B cell (primary cell): ENCODE measurements at regions not wholly inside any gene's neighbourhood (a gene's known extent, or its start where the extent isn't known, plus 50 kb on each side); places are given as distances from the start of the nearest gene placed in this dataset.
"Not testable (repeated sequence)": the region's sequence is repeated elsewhere in the genome, so short reads cannot be mapped to it uniquely, and the experiment has no call there.

Source experiments
- ATAC-seq: fragments of 200-7000 bp; cut with Tn5 transposase; one replicate; pipeline ENCODE4 v1.10.0; 2021; ENCODE audit warnings: low read depth, mild to moderate bottlenecking, moderate number of reproducible peaks, moderate library complexity
- CTCF ChIA-PET: fragments of 350-600 bp; sonication (Branson Sonifier 250); formaldehyde crosslinking; loops from one replicate; lab custom pipeline; 2021; ENCODE audit warnings: antibody characterized with exemption, inconsistent platforms; lab: Charles Lee
- POLR2A ChIA-PET: fragments of 350-600 bp; sonication (Branson Sonifier 250); formaldehyde crosslinking; loops from one replicate; lab custom pipeline; 2021; ENCODE audit warnings: antibody characterized with exemption; lab: Charles Lee
- DNase-seq: peaks from one replicate; pipeline ENCODE4 v3.0.0; 2013
- H2AFZ ChIP-seq: 2 replicates; pipeline ENCODE4 v1.6.1; 2012; ENCODE audit warnings: mild to moderate bottlenecking, low read depth, low read length; ENCODE audit not compliant: insufficient read depth, poor library complexity, severe bottlenecking
- H3K27ac ChIP-seq, 2 donors: 1 replicate in 1 of 2; 2 replicates in 1 of 2; pipeline ENCODE4 v1.5.1; 2012 to 2013; ENCODE audit warnings: low read length in 2 of 2, mild to moderate bottlenecking in 2 of 2, moderate library complexity in 1 of 2
- H3K27me3 ChIP-seq, 4 experiments: fragments of 200-600 bp in 1 of 4; sonication (generic) in 1 of 4; replicated peaks in 1 of 4; 1 replicate in 2 of 4; 2 replicates in 2 of 4; pipeline versions ENCODE4 v1.6.1 to v1.7.0; 2013 to 2016; ENCODE audit warnings: low read length in 3 of 4, mild to moderate bottlenecking in 2 of 4, mixed read lengths in 1 of 4, moderate library complexity in 1 of 4; ENCODE audit not compliant: insufficient read depth in 4 of 4, control insufficient read depth in 3 of 4; ENCODE audit errors: control extremely low read depth in 1 of 4
- H3K36me3 ChIP-seq, 2 experiments: replicated peaks in 1 of 2; 1 replicate in 1 of 2; 2 replicates in 1 of 2; pipeline versions ENCODE4 v1.6.1 to v1.7.1; 2013; ENCODE audit warnings: low read length in 1 of 2; ENCODE audit not compliant: insufficient read depth in 2 of 2, control insufficient read depth in 1 of 2; ENCODE audit errors: control extremely low read depth in 1 of 2, extremely low read depth in 1 of 2
- H3K4me1 ChIP-seq, 2 donors: fragments of 200-600 bp in 1 of 2; sonication (generic) in 1 of 2; 1 replicate in 1 of 2; 2 replicates in 1 of 2; pipeline versions ENCODE4 v1.5.1 to v1.6.1; 2013 to 2017; ENCODE audit warnings: low read length in 2 of 2; ENCODE audit not compliant: control insufficient read depth in 2 of 2, insufficient read depth in 2 of 2
- H3K4me2 ChIP-seq: replicated peaks from 2 replicates; pipeline ENCODE3; 2012; ENCODE audit warnings: mild to moderate bottlenecking, low read depth, low read length; ENCODE audit not compliant: poor library complexity, severe bottlenecking
- H3K4me3 ChIP-seq, 5 experiments: fragments of 200-600 bp in 1 of 5; sonication (generic) in 1 of 5; 1 replicate in 3 of 5; 2 replicates in 2 of 5; pipeline versions ENCODE4 v1.5.1 to v1.7.0; 2011 to 2016; ENCODE audit warnings: low read length in 4 of 5, mild to moderate bottlenecking in 4 of 5, low read depth in 2 of 5, control low read depth in 1 of 5, moderate library complexity in 1 of 5; ENCODE audit not compliant: insufficient read depth in 1 of 5; ENCODE audit errors: control extremely low read depth in 1 of 5, extremely low read depth in 1 of 5
- H3K79me2 ChIP-seq: fragments of 200-600 bp; sonication (generic); one replicate; pipeline ENCODE4 v1.6.0; 2016; ENCODE audit warnings: low read length; ENCODE audit not compliant: control insufficient read depth, insufficient read depth
- H3K9ac ChIP-seq: fragments of 200-600 bp; sonication (generic); 2 replicates; pipeline ENCODE4 v1.6.1; 2017; ENCODE audit warnings: mild to moderate bottlenecking, low read length, moderate library complexity
- H3K9me3 ChIP-seq, 3 donors: one replicate each; pipeline versions ENCODE4 v1.6.1 to v1.7.1; 2013; ENCODE audit warnings: low read length in 2 of 3; ENCODE audit not compliant: control insufficient read depth in 2 of 3, insufficient read depth in 1 of 3; ENCODE audit errors: control extremely low read depth in 1 of 3
- H4K20me1 ChIP-seq: 2 replicates; pipeline ENCODE4 v1.6.0; 2012; ENCODE audit warnings: mild to moderate bottlenecking, low read length; ENCODE audit not compliant: insufficient read depth, control insufficient read depth, poor library complexity, severe bottlenecking
- H3K27ac Mint-ChIP-seq: one replicate; pipeline ENCODE4 v1.8.0; 2021; ENCODE audit warnings: mixed read lengths
- H3K27me3 Mint-ChIP-seq: one replicate; pipeline ENCODE4 v1.8.0; 2021; ENCODE audit warnings: mixed read lengths
- H3K4me1 Mint-ChIP-seq: one replicate; pipeline ENCODE4 v1.8.0; 2021; ENCODE audit warnings: mixed read lengths
- H3K4me3 Mint-ChIP-seq: one replicate; pipeline ENCODE4 v1.8.0; 2021; ENCODE audit warnings: mixed read lengths
- H3K9me3 Mint-ChIP-seq: one replicate; pipeline ENCODE4 v1.8.0; 2022; ENCODE audit warnings: mixed read lengths; ENCODE audit not compliant: insufficient read depth
- CTCF ChIP-seq: fragments of 200-600 bp; IDR thresholded peaks from one replicate; pipeline ENCODE4 v1.8.0; 2022; ENCODE audit warnings: antibody characterized with exemption, mild to moderate bottlenecking
- EZH2 ChIP-seq: IDR thresholded peaks from 2 replicates; pipeline ENCODE4 v1.6.1; 2012; ENCODE audit warnings: borderline replicate concordance, low read depth, mild to moderate bottlenecking, moderate library complexity, low read length; ENCODE audit not compliant: insufficient read depth, poor library complexity, severe bottlenecking
- WGBS: methylation state at CpG from one replicate; pipeline ENCODE4 v1.1.5; 2013; ENCODE audit warnings: missing lambda C conversion rate; ENCODE audit not compliant: insufficient coverage; 5-methylcytosine and 5-hydroxymethylcytosine counted together
- intact Hi-C: fragments of 100-400 bp; cut with micrococcal nuclease; formaldehyde crosslinking; loops from one replicate; pipeline ENCODE4 v1.10.0; 2022

- no CpG with 5 or more reads among the region's 2 CpGs for WGBS
- ATAC-seq: no peak
Measured at GRCh38 chrX:42366181-42366580, 411.8 kb downstream of the PPP1R2C start.

GRCh38 chrX:42362219-42362618, 415.7 kb downstream of the PPP1R2C start:
- H3K9ac ChIP-seq: no peak overlapping the region
- no CpG with 5 or more reads among the region's 1 CpG for WGBS
- H3K27ac ChIP-seq: no peak overlapping the region
- Mint-ChIP-seq H3K27me3 (no peaks in the 10 kb centered on the region), H3K27ac (no peak overlapping the region), H3K4me1 (no peaks in the 10 kb centered on the region), H3K4me3 (no peak overlapping the region), H3K9me3 (no peaks in the 10 kb centered on the region)
- ChIA-PET CTCF (no interaction called here), POLR2A (no interaction called here)
- ATAC-seq (no peak), DNase-seq (no peak)
- no peak overlapping the region for H2AFZ ChIP-seq
- intact Hi-C loops: no loop called here
- TF ChIP-seq CTCF (no peak), EZH2 (no peak)
- H3K4me3 ChIP-seq: no peak overlapping the region
- H4K20me1 ChIP-seq: no peaks in the 10 kb centered on the region
- no peaks in the 10 kb centered on the region for H3K36me3 ChIP-seq
- H3K4me2 ChIP-seq: no peak overlapping the region
- no peaks in the 10 kb centered on the region for H3K4me1 ChIP-seq
- H3K9me3 ChIP-seq: no peaks in the 10 kb centered on the region
- no peaks in the 10 kb centered on the region for H3K79me2 ChIP-seq
- no peaks in the 10 kb centered on the region for H3K27me3 ChIP-seq

More at GRCh38 chrX:42366181-42366580, 411.8 kb downstream of the PPP1R2C start:
- no peaks in the 10 kb centered on the region for H4K20me1 ChIP-seq
- H3K27me3 ChIP-seq: no peaks in the 10 kb centered on the region
- H3K9me3 ChIP-seq: no peaks in the 10 kb centered on the region
- no peak overlapping the region for H3K4me2 ChIP-seq
- H3K27ac ChIP-seq: no peak overlapping the region
- H3K4me3 ChIP-seq: no peak overlapping the region
- no peaks in the 10 kb centered on the region for H3K36me3 ChIP-seq
- intact Hi-C loops: no loop called here
- H2AFZ ChIP-seq: no peak overlapping the region
- H3K9ac ChIP-seq: no peak overlapping the region
- no peak overlapping the region for H3K27ac Mint-ChIP-seq
- ChIA-PET POLR2A (no interaction called here), CTCF (no interaction called here)
- no peak for TF ChIP-seq EZH2
- no peak for TF ChIP-seq CTCF
- no peaks in the 10 kb centered on the region for H3K4me1 Mint-ChIP-seq
- no peak overlapping the region for H3K4me3 Mint-ChIP-seq
- H3K27me3 Mint-ChIP-seq: no peaks in the 10 kb centered on the region
- no peaks in the 10 kb centered on the region for H3K79me2 ChIP-seq
- H3K4me1 ChIP-seq: no peaks in the 10 kb centered on the region
- no peak for DNase-seq
- H3K9me3 Mint-ChIP-seq: no peaks in the 10 kb centered on the region

GRCh38 chrX:42342981-42343380, 419.6 kb upstream of the CASK start:
- H3K27ac Mint-ChIP-seq, ATAC-seq, H3K4me1 Mint-ChIP-seq, H3K79me2 ChIP-seq, H3K9me3 ChIP-seq, H3K4me2 ChIP-seq, H4K20me1 ChIP-seq, intact Hi-C loops, H3K36me3 ChIP-seq, H3K4me3 ChIP-seq, H3K9ac ChIP-seq, H3K27me3 Mint-ChIP-seq, H3K4me3 Mint-ChIP-seq, H3K4me1 ChIP-seq, H2AFZ ChIP-seq, CTCF ChIA-PET, POLR2A ChIA-PET, DNase-seq, H3K27ac ChIP-seq, H3K27me3 ChIP-seq, H3K9me3 Mint-ChIP-seq: not testable (repeated sequence)
- WGBS: 80% methylated on average over 1 of the region's 3 CpGs
